Neuronal stem cell (in vitro differentiated cells): ENCODE measurements at regions not wholly inside any gene's neighbourhood (a gene's known extent, or its start where the extent isn't known, plus 50 kb on each side); places are given as distances from the start of the nearest gene placed in this dataset.
"Not testable (repeated sequence)": the region's sequence is repeated elsewhere in the genome, so short reads cannot be mapped to it uniquely, and the experiment has no call there.

Experiments
- DNase-seq: peaks from one replicate; pipeline ENCODE4 v3.0.0-alpha.2; 2013; ENCODE audit warnings: low spot score
- H2AFZ ChIP-seq: one replicate; pipeline ENCODE4 v1.6.1; 2013; ENCODE audit warnings: mild to moderate bottlenecking, low read length, inconsistent platforms
- H2AK5ac ChIP-seq: 2 replicates; pipeline ENCODE4 v1.6.1; 2013; ENCODE audit warnings: low read depth, mild to moderate bottlenecking, inconsistent platforms, low read length, moderate library complexity, mixed read lengths
- H2BK120ac ChIP-seq: 2 replicates; pipeline ENCODE4 v1.6.1; 2013; ENCODE audit warnings: low read depth, mild to moderate bottlenecking, inconsistent platforms, low read length, moderate library complexity, mixed read lengths
- H2BK12ac ChIP-seq: one replicate; pipeline ENCODE4 v1.6.1; 2013; ENCODE audit warnings: low read length, inconsistent platforms
- H2BK15ac ChIP-seq: 2 replicates; pipeline ENCODE4 v1.6.1; 2013; ENCODE audit warnings: mild to moderate bottlenecking, low read length, inconsistent platforms, mixed read lengths
- H2BK5ac ChIP-seq: one replicate; pipeline ENCODE4 v1.6.1; 2013; ENCODE audit warnings: inconsistent platforms, mild to moderate bottlenecking, low read length, moderate library complexity
- H3K14ac ChIP-seq: one replicate; pipeline ENCODE4 v1.6.1; 2013; ENCODE audit warnings: low read length, inconsistent platforms
- H3K18ac ChIP-seq: 2 replicates; pipeline ENCODE4 v1.6.1; 2013; ENCODE audit warnings: low read length, inconsistent platforms
- H3K23ac ChIP-seq: 2 replicates; pipeline ENCODE4 v1.6.1; 2013; ENCODE audit warnings: low read depth, mild to moderate bottlenecking, mixed read lengths, low read length, inconsistent platforms; ENCODE audit not compliant: poor library complexity
- H3K27ac ChIP-seq: replicated peaks from 3 replicates; pipeline ENCODE4 v1.5.1; 2013; ENCODE audit warnings: low read length, inconsistent platforms
- H3K27me3 ChIP-seq, 3 experiments: 2 replicates each; pipeline ENCODE4 v1.6.1; 2013; ENCODE audit warnings: low read length in 3 of 3, mild to moderate bottlenecking in 2 of 3, inconsistent platforms in 1 of 3, low read depth in 1 of 3, mixed read lengths in 1 of 3, moderate library complexity in 1 of 3; ENCODE audit not compliant: control insufficient read depth in 3 of 3, insufficient read depth in 3 of 3
- H3K36me3 ChIP-seq, 2 donors: replicated peaks in 1 of 2; 2 replicates each; pipeline ENCODE4 v1.6.1; 2013; ENCODE audit warnings: low read length in 2 of 2; ENCODE audit not compliant: control insufficient read depth in 2 of 2, insufficient read depth in 2 of 2
- H3K4ac ChIP-seq: 2 replicates; pipeline ENCODE4 v1.6.1; 2013; ENCODE audit warnings: inconsistent platforms, mild to moderate bottlenecking, low read length, moderate library complexity
- H3K4me1 ChIP-seq, 2 donors: 1 replicate in 1 of 2; 2 replicates in 1 of 2; pipeline ENCODE4 v1.6.1; 2013; ENCODE audit warnings: low read length in 2 of 2, low read depth in 1 of 2; ENCODE audit not compliant: control insufficient read depth in 2 of 2, insufficient read depth in 1 of 2
- H3K4me2 ChIP-seq: one replicate; pipeline ENCODE4 v1.6.1; 2013; ENCODE audit warnings: mild to moderate bottlenecking, low read length, inconsistent platforms; ENCODE audit not compliant: insufficient read depth, poor library complexity, severe bottlenecking
- H3K4me3 ChIP-seq, 2 donors: 2 replicates each; pipeline ENCODE4 v1.5.1; 2013; ENCODE audit warnings: low read length in 2 of 2, mild to moderate bottlenecking in 2 of 2, inconsistent platforms in 1 of 2, moderate library complexity in 1 of 2
- H3K79me1 ChIP-seq: one replicate; pipeline ENCODE4 v1.6.1; 2013; ENCODE audit warnings: low read depth, mild to moderate bottlenecking, inconsistent platforms, low read length, moderate library complexity
- H3K9ac ChIP-seq: one replicate; pipeline ENCODE4 v1.6.1; 2013; ENCODE audit warnings: mild to moderate bottlenecking, low read depth, low read length, inconsistent platforms; ENCODE audit not compliant: poor library complexity
- H3K9me3 ChIP-seq, 2 donors: replicated peaks in 1 of 2; 2 replicates each; pipeline versions ENCODE3 to v1.6.1; 2013; ENCODE audit warnings: low read length in 2 of 2, mild to moderate bottlenecking in 2 of 2, inconsistent platforms in 1 of 2, low read depth in 1 of 2, mixed read lengths in 1 of 2, moderate library complexity in 1 of 2; ENCODE audit not compliant: control insufficient read depth in 2 of 2, insufficient read depth in 1 of 2
- H4K8ac ChIP-seq: one replicate; pipeline ENCODE4 v1.6.1; 2013; ENCODE audit warnings: low read depth, mild to moderate bottlenecking, inconsistent platforms, low read length, moderate library complexity
- H4K91ac ChIP-seq: one replicate; pipeline ENCODE4 v1.6.1; 2013; ENCODE audit warnings: low read length, low read depth, mild to moderate bottlenecking, inconsistent platforms; ENCODE audit not compliant: poor library complexity
- WGBS, 2 donors: extraction: QIAGEN DNeasy Blood & Tissue Kit; methylation state at CpG; one replicate each; pipeline ENCODE4 v1.1.7; 2013; ENCODE audit warnings: missing lambda C conversion rate in 2 of 2, mixed read lengths in 1 of 2; ENCODE audit not compliant: insufficient read length in 2 of 2, insufficient replicate concordance in 1 of 2; ENCODE audit errors: extremely low coverage in 2 of 2; 5-methylcytosine and 5-hydroxymethylcytosine counted together

DNA sequence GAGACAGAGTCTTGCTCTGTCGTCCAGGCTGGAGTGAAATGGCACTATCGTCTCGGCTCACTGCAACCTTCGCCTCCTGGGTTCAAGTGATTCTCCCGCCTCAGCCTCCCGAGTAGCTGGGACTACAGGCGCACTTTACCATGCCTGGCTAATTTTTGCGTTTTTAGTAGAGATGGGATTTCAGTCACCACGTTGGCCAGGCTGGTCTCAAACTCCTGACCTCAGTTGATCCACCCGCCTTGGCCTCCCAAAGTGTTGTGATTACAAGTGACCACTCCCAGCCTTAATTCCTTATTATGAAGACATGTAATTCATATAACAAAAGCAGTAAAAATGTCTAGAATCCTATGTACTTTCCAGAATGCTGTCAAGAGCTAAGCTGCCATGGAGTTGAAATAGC, 434.5 kb upstream of the ZNG1F start:
- not testable (repeated sequence) for H2BK12ac ChIP-seq, DNase-seq, H3K27me3 ChIP-seq, H3K9me3 ChIP-seq, H3K18ac ChIP-seq, H3K4me1 ChIP-seq, H3K4ac ChIP-seq, H3K79me1 ChIP-seq, H4K8ac ChIP-seq, H3K36me3 ChIP-seq, H2BK5ac ChIP-seq, H3K4me3 ChIP-seq, H2AFZ ChIP-seq, H3K23ac ChIP-seq, H2BK15ac ChIP-seq, H2AK5ac ChIP-seq, H3K27ac ChIP-seq, H3K4me2 ChIP-seq, H3K9ac ChIP-seq, H4K91ac ChIP-seq, H2BK120ac ChIP-seq, H3K14ac ChIP-seq
- no CpG with 5 or more reads among the region's 10 CpGs for WGBS, 2 donors

DNA sequence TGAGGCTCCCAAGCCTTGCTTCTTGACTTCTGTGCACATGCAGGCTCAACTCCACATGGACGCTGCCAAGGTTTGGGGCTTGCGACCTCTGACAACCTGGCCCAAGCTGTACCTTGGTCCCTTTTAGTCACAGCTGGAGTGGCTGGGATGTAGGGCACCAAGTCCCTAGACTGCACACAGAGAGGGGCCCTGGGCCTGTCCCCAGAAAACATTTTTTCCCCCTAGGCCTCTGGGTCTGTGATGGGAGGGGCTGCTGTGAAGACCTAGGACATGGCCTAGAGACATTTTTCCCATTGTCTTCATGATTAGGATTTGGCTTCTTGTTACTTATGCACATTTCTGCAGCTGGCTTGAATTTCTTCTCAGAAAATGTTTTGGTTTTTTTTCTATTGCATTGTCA, 430.1 kb upstream of the ZNG1F start:
- not testable (repeated sequence) for H4K91ac ChIP-seq, H2AFZ ChIP-seq, H3K27me3 ChIP-seq, H2BK5ac ChIP-seq, H3K14ac ChIP-seq, DNase-seq, H3K4me2 ChIP-seq, H3K4me1 ChIP-seq, H3K27ac ChIP-seq, H3K9ac ChIP-seq, H3K23ac ChIP-seq, H3K18ac ChIP-seq, H2BK12ac ChIP-seq, H2BK15ac ChIP-seq, H2BK120ac ChIP-seq, H3K4ac ChIP-seq, H2AK5ac ChIP-seq, H3K79me1 ChIP-seq, H3K9me3 ChIP-seq, H3K4me3 ChIP-seq, H3K36me3 ChIP-seq, H4K8ac ChIP-seq
- WGBS, 2 donors, result no CpG with 5 or more reads among the region's 2 CpGs

DNA sequence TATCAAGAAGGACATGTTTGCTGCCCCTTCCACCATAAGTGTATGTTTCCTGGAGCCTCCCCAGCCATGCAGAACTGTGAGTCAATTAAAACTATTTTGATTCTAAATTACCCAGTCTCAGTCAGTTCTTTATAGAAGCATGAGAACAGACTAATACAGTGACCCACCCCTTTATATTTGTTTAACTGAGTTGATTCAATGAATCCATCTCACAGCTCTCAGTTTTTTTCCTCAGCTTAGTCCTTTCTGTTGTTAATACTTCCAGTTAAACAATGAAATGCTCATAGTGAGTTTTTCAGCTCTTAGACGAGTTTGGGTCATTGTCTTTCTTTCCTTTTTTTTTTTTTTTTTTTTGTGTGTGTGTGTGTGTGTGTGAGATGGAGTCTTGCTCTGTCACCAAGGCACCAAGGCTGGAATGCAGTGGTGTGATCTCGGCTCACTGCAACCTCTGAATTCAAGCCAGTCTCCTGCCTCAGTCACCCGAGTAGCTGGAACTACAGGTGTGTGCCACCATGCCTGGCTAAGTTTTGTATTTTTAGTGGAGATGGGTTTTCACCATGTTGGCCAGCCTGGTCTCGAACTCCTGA, 417.9 kb upstream of the ZNG1F start:
- H3K9me3 ChIP-seq, H3K27ac ChIP-seq, H3K9ac ChIP-seq, H3K27me3 ChIP-seq, H3K4me3 ChIP-seq, H3K4ac ChIP-seq, H3K23ac ChIP-seq, H2AFZ ChIP-seq, H2BK5ac ChIP-seq, H4K8ac ChIP-seq, H3K4me2 ChIP-seq, H3K14ac ChIP-seq, H3K79me1 ChIP-seq, H2BK15ac ChIP-seq, H2BK12ac ChIP-seq, H4K91ac ChIP-seq, H2BK120ac ChIP-seq, H3K18ac ChIP-seq, DNase-seq, H3K36me3 ChIP-seq, H2AK5ac ChIP-seq, H3K4me1 ChIP-seq: not testable (repeated sequence)
- no CpG with 5 or more reads among the region's 4 CpGs for WGBS, 2 donors

DNA sequence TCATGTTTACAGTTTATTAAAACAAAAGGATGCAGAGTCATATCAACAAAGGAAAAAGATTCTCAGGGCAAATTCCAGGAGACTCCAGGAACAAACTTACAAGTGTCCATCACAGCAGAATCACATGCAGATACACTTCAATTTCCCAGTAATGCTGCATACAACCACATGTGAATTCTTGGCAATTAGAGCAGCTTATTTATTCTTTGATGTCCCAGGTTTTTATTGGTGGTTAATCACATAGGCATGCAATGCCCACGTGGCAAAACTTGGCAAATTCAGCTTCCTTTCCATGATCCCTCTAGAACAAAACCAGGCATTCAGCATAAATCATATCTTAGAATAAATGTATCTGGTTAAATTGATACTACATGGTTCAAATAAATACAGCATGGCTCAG, 376.5 kb upstream of the ZNG1F start:
- not testable (repeated sequence) for H3K14ac ChIP-seq, H2AK5ac ChIP-seq, H3K23ac ChIP-seq, H3K4ac ChIP-seq, H2BK15ac ChIP-seq, H3K27ac ChIP-seq, DNase-seq, H4K8ac ChIP-seq, H4K91ac ChIP-seq, H3K36me3 ChIP-seq, H3K4me1 ChIP-seq, H3K4me3 ChIP-seq, H2BK12ac ChIP-seq, H3K18ac ChIP-seq, H2AFZ ChIP-seq, H3K9ac ChIP-seq, H2BK120ac ChIP-seq, H2BK5ac ChIP-seq, H3K4me2 ChIP-seq, H3K79me1 ChIP-seq, H3K27me3 ChIP-seq, H3K9me3 ChIP-seq
- no CpG with 5 or more reads among the region's 1 CpG for WGBS, 2 donors
